ENCODE measurements at regions not wholly inside any gene's neighbourhood (a gene's known extent, or its start where the extent isn't known, plus 50 kb on each side); places are given as distances from the start of the nearest gene placed in this dataset.

DNA sequence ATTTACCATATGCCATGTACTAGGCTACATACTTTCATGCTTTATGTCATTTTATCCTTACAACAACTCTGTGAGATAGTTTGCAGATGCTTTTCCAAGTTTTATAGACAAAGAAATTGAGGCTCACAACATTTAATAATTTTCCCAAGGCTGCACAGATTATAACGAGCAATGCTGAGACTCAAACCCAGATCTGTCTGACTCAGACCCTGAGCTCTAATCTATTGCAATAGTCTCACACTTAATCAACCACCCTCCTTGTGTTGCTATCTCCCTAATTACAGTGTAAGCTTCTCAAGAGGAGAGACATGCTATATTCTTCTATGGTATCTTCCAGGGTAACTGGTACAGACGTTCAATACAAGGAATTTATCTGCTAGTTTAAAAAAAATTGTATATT, 247.6 kb downstream of the WDR11 start:
- Mint-ChIP-seq H3K36me3 (ENCODE audit: low read depth) (no peaks in the 10 kb centered on the region), H3K4me3 (no peak overlapping the region), H3K27ac (no peak overlapping the region), H3K4me1 (no peaks in the 10 kb centered on the region; the same call in 2 of the 3 replicates), H3K9me3 (no peaks in the 10 kb centered on the region), H3K27me3 (ENCODE audit: insufficient read depth, low read depth, poor library complexity) (no peaks in the 10 kb centered on the region)
- Histone ChIP-seq H3K79me2 (replicated peaks; ENCODE audit: insufficient read depth) (no peaks in the 10 kb centered on the region), H3K27ac (ENCODE audit: low read depth) (no peak overlapping the region), H3K4me2 (no peak overlapping the region), H3K4me1 (ENCODE audit: insufficient read depth) (no peaks in the 10 kb centered on the region), H3K36me3 (ENCODE audit: insufficient read depth) (no peaks in the 10 kb centered on the region), H2AFZ (no peak overlapping the region), H3K27me3 (ENCODE audit: insufficient read depth) (no peaks in the 10 kb centered on the region), H4K20me1 (replicated peaks; ENCODE audit: insufficient read depth) (no peaks in the 10 kb centered on the region), H3K9me2 (ENCODE audit: insufficient read depth) (peaks cover 20% of the 10 kb centered on the region; the same call in 1 of the 2 replicates), H3F3A (replicated peaks; ENCODE audit: low read depth) (no peaks in the 10 kb centered on the region), H3K4me3 (no peak overlapping the region)
- TF ChIP-seq, protein P1, sequence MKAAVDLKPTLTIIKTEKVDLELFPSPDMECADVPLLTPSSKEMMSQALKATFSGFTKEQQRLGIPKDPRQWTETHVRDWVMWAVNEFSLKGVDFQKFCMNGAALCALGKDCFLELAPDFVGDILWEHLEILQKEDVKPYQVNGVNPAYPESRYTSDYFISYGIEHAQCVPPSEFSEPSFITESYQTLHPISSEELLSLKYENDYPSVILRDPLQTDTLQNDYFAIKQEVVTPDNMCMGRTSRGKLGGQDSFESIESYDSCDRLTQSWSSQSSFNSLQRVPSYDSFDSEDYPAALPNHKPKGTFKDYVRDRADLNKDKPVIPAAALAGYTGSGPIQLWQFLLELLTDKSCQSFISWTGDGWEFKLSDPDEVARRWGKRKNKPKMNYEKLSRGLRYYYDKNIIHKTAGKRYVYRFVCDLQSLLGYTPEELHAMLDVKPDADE (IDR thresholded peaks at IDR 0.05), result no peak
- TF ChIP-seq STAT1 (IDR thresholded peaks at IDR 0.05; ENCODE audit: unreplicated experiment) (no peak), POLR2AphosphoS5 (IDR thresholded peaks at IDR 0.05; ENCODE audit: low read depth) (no peak)
- ATAC-seq, result no peak
- no peak for DNase-seq (ENCODE audit: low spot score)

DNA sequence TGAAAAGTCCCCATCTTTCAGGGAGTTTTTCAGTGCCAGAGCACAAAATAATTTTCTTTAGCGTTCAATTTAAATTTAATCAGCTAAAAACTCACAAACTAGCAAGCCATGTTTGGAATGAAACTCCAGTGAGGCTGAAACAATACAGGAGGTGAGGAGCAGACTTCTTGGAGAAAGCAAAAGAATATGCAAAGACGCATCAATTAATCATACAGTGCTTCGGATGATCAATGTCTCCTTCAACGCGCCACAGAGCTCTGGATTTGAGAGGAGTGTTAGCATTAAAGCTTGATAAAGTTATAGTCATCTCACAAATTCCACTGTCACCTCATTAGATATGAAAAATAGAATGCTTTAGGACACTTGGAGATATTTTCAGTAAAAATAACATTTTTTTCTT, 248.0 kb downstream of the WDR11 start:
- Histone ChIP-seq H4K20me1 (replicated peaks; ENCODE audit: insufficient read depth) (no peaks in the 10 kb centered on the region), H3K79me2 (replicated peaks; ENCODE audit: insufficient read depth) (no peaks in the 10 kb centered on the region), H3K36me3 (ENCODE audit: insufficient read depth) (no peaks in the 10 kb centered on the region), H3K27me3 (ENCODE audit: insufficient read depth) (no peaks in the 10 kb centered on the region), H3K4me3 (no peak overlapping the region), H3K27ac (ENCODE audit: low read depth) (no peak overlapping the region), H3K4me1 (ENCODE audit: insufficient read depth) (no peaks in the 10 kb centered on the region), H3K4me2 (no peak overlapping the region), H3K9me2 (ENCODE audit: insufficient read depth) (peaks cover 16% of the 10 kb centered on the region; the same call in 1 of the 2 replicates), H3F3A (replicated peaks; ENCODE audit: low read depth) (no peaks in the 10 kb centered on the region), H2AFZ (no peak overlapping the region)
- no peak overlapping the region for H3K27ac Mint-ChIP-seq
- H3K4me3 Mint-ChIP-seq, result no peak overlapping the region
- DNase-seq (ENCODE audit: low spot score), result no peak
- H3K4me1 Mint-ChIP-seq, result peaks cover under 1% of the 10 kb centered on the region; the same call in 2 of the 3 replicates
- no peaks in the 10 kb centered on the region for H3K27me3 Mint-ChIP-seq (ENCODE audit: insufficient read depth, low read depth, poor library complexity)
- H3K36me3 Mint-ChIP-seq (ENCODE audit: low read depth), result no peaks in the 10 kb centered on the region
- H3K9me3 Mint-ChIP-seq, result no peaks in the 10 kb centered on the region
- TF ChIP-seq CREB1 (CRISPR knock-in tag; IDR thresholded peaks at IDR 0.05; ENCODE audit: low read depth), result no peak
- TF ChIP-seq, protein P1 (IDR thresholded peaks at IDR 0.05), result no peak
- no peak for TF ChIP-seq ZNF114 (CRISPR knock-in tag; IDR thresholded peaks at IDR 0.05)
- no peak for TF ChIP-seq JUNB (IDR thresholded peaks at IDR 0.05; ENCODE audit: unreplicated experiment)
- TF ChIP-seq, protein P2, sequence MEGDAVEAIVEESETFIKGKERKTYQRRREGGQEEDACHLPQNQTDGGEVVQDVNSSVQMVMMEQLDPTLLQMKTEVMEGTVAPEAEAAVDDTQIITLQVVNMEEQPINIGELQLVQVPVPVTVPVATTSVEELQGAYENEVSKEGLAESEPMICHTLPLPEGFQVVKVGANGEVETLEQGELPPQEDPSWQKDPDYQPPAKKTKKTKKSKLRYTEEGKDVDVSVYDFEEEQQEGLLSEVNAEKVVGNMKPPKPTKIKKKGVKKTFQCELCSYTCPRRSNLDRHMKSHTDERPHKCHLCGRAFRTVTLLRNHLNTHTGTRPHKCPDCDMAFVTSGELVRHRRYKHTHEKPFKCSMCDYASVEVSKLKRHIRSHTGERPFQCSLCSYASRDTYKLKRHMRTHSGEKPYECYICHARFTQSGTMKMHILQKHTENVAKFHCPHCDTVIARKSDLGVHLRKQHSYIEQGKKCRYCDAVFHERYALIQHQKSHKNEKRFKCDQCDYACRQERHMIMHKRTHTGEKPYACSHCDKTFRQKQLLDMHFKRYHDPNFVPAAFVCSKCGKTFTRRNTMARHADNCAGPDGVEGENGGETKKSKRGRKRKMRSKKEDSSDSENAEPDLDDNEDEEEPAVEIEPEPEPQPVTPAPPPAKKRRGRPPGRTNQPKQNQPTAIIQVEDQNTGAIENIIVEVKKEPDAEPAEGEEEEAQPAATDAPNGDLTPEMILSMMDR (conservative IDR thresholded peaks at IDR 0.05; ENCODE audit: low read depth in 2 of 2), result no peak
- TF ChIP-seq NANOG (IDR thresholded peaks at IDR 0.05; ENCODE audit: borderline replicate concordance), result no peak
- no peak for TF ChIP-seq EZH2phosphoT487 (IDR thresholded peaks at IDR 0.05; ENCODE audit: unreplicated experiment)
- ATAC-seq, result no peak

Data from GM23338 (cell line).